WTC11 (cell line): ENCODE measurements at regions not wholly inside any gene's neighbourhood (a gene's known extent, or its start where the extent isn't known, plus 50 kb on each side); places are given as distances from the start of the nearest gene placed in this dataset.

ENCODE experiments used
- ATAC-seq: fragments of 200-7000 bp; cut with Tn5 transposase; 2 replicates; pipeline ENCODE4 v1.10.0; 2021; ENCODE audit warnings: mild to moderate bottlenecking, moderate library complexity
- CTCF ChIA-PET: fragments of 300-600 bp; sonication (Branson Sonifier 250); formaldehyde crosslinking; loops from one replicate; lab custom pipeline; 2021; ENCODE audit warnings: antibody characterized with exemption; lab: Charles Lee
- POLR2A ChIA-PET: fragments of 350-600 bp; sonication (Branson Sonifier 250); formaldehyde crosslinking; loops from one replicate; lab custom pipeline; 2021; ENCODE audit warnings: antibody characterized with exemption; lab: Charles Lee
- DNase-seq: peaks from one replicate; pipeline ENCODE4 v3.0.0; 2021; ENCODE audit warnings: low spot score
- H3K27ac Mint-ChIP-seq: 2 replicates; pipeline ENCODE4 v1.8.0; 2021; ENCODE audit warnings: mixed read lengths
- H3K27me3 Mint-ChIP-seq: 2 replicates; pipeline ENCODE4 v1.8.0; 2021; ENCODE audit warnings: low read depth, mild to moderate bottlenecking, moderate library complexity, mixed read lengths
- H3K36me3 Mint-ChIP-seq: 2 replicates; pipeline ENCODE4 v1.8.0; 2021; ENCODE audit warnings: mixed read lengths
- H3K4me1 Mint-ChIP-seq: 2 replicates; pipeline ENCODE4 v1.8.0; 2022; ENCODE audit warnings: mixed read lengths
- H3K4me3 Mint-ChIP-seq: 2 replicates; pipeline ENCODE4 v1.8.0; 2021; ENCODE audit warnings: mild to moderate bottlenecking, moderate library complexity, mixed read lengths
- H3K9me3 Mint-ChIP-seq: 2 replicates; pipeline ENCODE4 v1.8.0; 2021; ENCODE audit warnings: mixed read lengths
- CBFB ChIP-seq: sonication (generic); formaldehyde crosslinking; IDR thresholded peaks from 2 replicates; pipeline ENCODE4 v1.8.1; 2022; ENCODE audit warnings: mild to moderate bottlenecking, low read depth, missing genetic modification reagents
- CREM ChIP-seq: sonication (generic); formaldehyde crosslinking; IDR thresholded peaks from 2 replicates; pipeline ENCODE4 v1.8.1; 2022; ENCODE audit warnings: mild to moderate bottlenecking, missing genetic modification reagents, moderate library complexity
- CTCF ChIP-seq: fragments of 200-600 bp; IDR thresholded peaks from 2 replicates; pipeline ENCODE4 v1.8.0; 2022; ENCODE audit warnings: antibody characterized with exemption
- E2F5 ChIP-seq: sonication (generic); formaldehyde crosslinking; IDR thresholded peaks from 2 replicates; pipeline ENCODE4 v1.8.1; 2022; ENCODE audit warnings: mild to moderate bottlenecking, moderate library complexity, missing genetic modification reagents
- FOXJ3 ChIP-seq: sonication (generic); formaldehyde crosslinking; IDR thresholded peaks from 2 replicates; pipeline ENCODE4 v1.9.0; 2021; ENCODE audit warnings: missing genetic modification reagents, mild to moderate bottlenecking, borderline replicate concordance
- HMGA2 ChIP-seq: fragments of 250-450 bp; sonication (Bioruptor Pico); IDR thresholded peaks from 2 replicates; pipeline ENCODE4 v1.4.0; 2021; ENCODE audit warnings: mild to moderate bottlenecking, moderate library complexity
- HMGXB4 ChIP-seq: sonication (generic); formaldehyde crosslinking; IDR thresholded peaks from 2 replicates; pipeline ENCODE4 v1.8.1; 2023; ENCODE audit warnings: mild to moderate bottlenecking, moderate library complexity, missing genetic modification reagents
- JUN ChIP-seq: sonication (generic); formaldehyde crosslinking; IDR thresholded peaks from 2 replicates; pipeline ENCODE4 v1.8.0; 2023; ENCODE audit warnings: mild to moderate bottlenecking, missing genetic modification reagents
- MLX ChIP-seq: sonication (generic); formaldehyde crosslinking; IDR thresholded peaks from 2 replicates; pipeline ENCODE4 v1.8.1; 2023; ENCODE audit warnings: mild to moderate bottlenecking, missing genetic modification reagents, moderate library complexity
- MXD4 ChIP-seq: fragments of 250-450 bp; sonication (Bioruptor Pico); IDR thresholded peaks from 2 replicates; pipeline ENCODE4 v1.8.0; 2021; ENCODE audit warnings: mild to moderate bottlenecking, moderate library complexity, borderline replicate concordance
- PRRX2 ChIP-seq: fragments of 250-450 bp; sonication (Bioruptor Pico); IDR thresholded peaks from 2 replicates; pipeline ENCODE4 v1.8.0; 2021; ENCODE audit warnings: mild to moderate bottlenecking
- TCF7 ChIP-seq: sonication (generic); formaldehyde crosslinking; IDR thresholded peaks from 2 replicates; pipeline ENCODE4 v1.8.0; 2022; ENCODE audit warnings: mild to moderate bottlenecking, low read depth, missing genetic modification reagents, moderate library complexity
- TEAD4 ChIP-seq: sonication (generic); formaldehyde crosslinking; IDR thresholded peaks from 2 replicates; pipeline ENCODE4 v1.8.0; 2022; ENCODE audit warnings: mild to moderate bottlenecking, missing genetic modification reagents
- USF1 ChIP-seq: sonication (generic); formaldehyde crosslinking; IDR thresholded peaks from 2 replicates; pipeline ENCODE4 v1.8.0; 2022; ENCODE audit warnings: mild to moderate bottlenecking, missing genetic modification reagents
- ZNF232 ChIP-seq: sonication (generic); formaldehyde crosslinking; IDR thresholded peaks from 2 replicates; pipeline ENCODE4 v1.8.0; 2022; ENCODE audit warnings: mild to moderate bottlenecking, missing genetic modification reagents
- ZNF396 ChIP-seq: fragments of 250-450 bp; sonication (Bioruptor Pico); IDR thresholded peaks from 2 replicates; pipeline ENCODE4 v1.8.0; 2021; ENCODE audit warnings: mild to moderate bottlenecking, moderate library complexity, borderline replicate concordance
- ZNF423 ChIP-seq: fragments of 250-450 bp; sonication (Bioruptor Pico); IDR thresholded peaks from 2 replicates; pipeline ENCODE4 v2.1.2; 2022; ENCODE audit warnings: mild to moderate bottlenecking, moderate library complexity
- ZNF532 ChIP-seq: fragments of 250-450 bp; sonication (Bioruptor Pico); IDR thresholded peaks from 2 replicates; pipeline ENCODE4 v1.9.0; 2021; ENCODE audit warnings: mild to moderate bottlenecking, borderline replicate concordance

- H3K27ac Mint-ChIP-seq = no peak overlapping the region
- H3K36me3 Mint-ChIP-seq = no peaks in the 10 kb centered on the region
- ChIA-PET CTCF (no interaction called here), POLR2A (no interaction called here)
- H3K4me1 Mint-ChIP-seq = peaks cover 10% of the 10 kb centered on the region; the same call in 1 of the 2 replicates
- no peak for TF ChIP-seq ZNF423 (CRISPR knock-in tag)
- TF ChIP-seq E2F5 (CRISPR knock-in tag) = no peak
- TF ChIP-seq FOXJ3 (CRISPR knock-in tag) = no peak
- TF ChIP-seq PRRX2 (CRISPR knock-in tag) = no peak
- TF ChIP-seq USF1 (CRISPR knock-in tag) = no peak
- TF ChIP-seq ZNF232 (CRISPR knock-in tag) = no peak
- TF ChIP-seq HMGXB4 (CRISPR knock-in tag) = no peak
- no peak for TF ChIP-seq TEAD4 (CRISPR knock-in tag)
- TF ChIP-seq HMGA2 = no peak
- no peak for TF ChIP-seq JUN (CRISPR knock-in tag)
- TF ChIP-seq MXD4 = no peak
- H3K4me3 Mint-ChIP-seq = no peak overlapping the region
- DNase-seq = no peak
- no peaks in the 10 kb centered on the region; the same call in 1 of the 2 replicates for H3K9me3 Mint-ChIP-seq
- H3K27me3 Mint-ChIP-seq = no peaks in the 10 kb centered on the region
- ATAC-seq = no peak
Observed at GRCh38 chrX:39251995-39252394, 450.7 kb downstream of the MID1IP1 start.

GRCh38 chrX:39253551-39253950 lies 452.3 kb downstream of the MID1IP1 start:
- DNase-seq (no peak), ATAC-seq (no peak)
- Mint-ChIP-seq H3K4me3 (no peak overlapping the region), H3K27me3 (no peaks in the 10 kb centered on the region), H3K4me1 (no peaks in the 10 kb centered on the region), H3K27ac (no peak overlapping the region), H3K9me3 (no peaks in the 10 kb centered on the region; the same call in 1 of the 2 replicates), H3K36me3 (no peaks in the 10 kb centered on the region)
- CTCF ChIA-PET = no interaction called here
- no peak for TF ChIP-seq CREM (CRISPR knock-in tag)
- TF ChIP-seq CBFB (CRISPR knock-in tag) = no peak
- TF ChIP-seq ZNF423 (CRISPR knock-in tag) = no peak
- no peak for TF ChIP-seq ZNF532
- TF ChIP-seq HMGA2 = no peak
- no peak for TF ChIP-seq MLX (CRISPR knock-in tag)
- TF ChIP-seq CTCF = no peak
- TF ChIP-seq TCF7 (CRISPR knock-in tag) = no peak
- TF ChIP-seq ZNF396 = no peak
- no peak for TF ChIP-seq JUN (CRISPR knock-in tag)
- POLR2A ChIA-PET = no interaction called here
